Ovary (tissue), 7 donors: ENCODE measurements at regions not wholly inside any gene's neighbourhood (a gene's known extent, or its start where the extent isn't known, plus 50 kb on each side); places are given as distances from the start of the nearest gene placed in this dataset.

Experiments
- DNase-seq, 5 donors: peaks; one replicate each; pipeline ENCODE4 v3.0.0-alpha.2; 2019 to 2020
- H3K27ac ChIP-seq, 2 donors: fragments of 200-600 bp; one replicate each; pipeline versions ENCODE4 v1.5.1 to v1.8.0; 2019 to 2022
- H3K27me3 ChIP-seq: fragments of 200-600 bp; one replicate; pipeline ENCODE4 v1.8.0; 2022
- H3K36me3 ChIP-seq: fragments of 200-600 bp; sonication (generic); one replicate; pipeline ENCODE4 v1.5.1; 2019
- H3K4me1 ChIP-seq: one replicate; pipeline ENCODE4 v1.8.1; 2013; ENCODE audit warnings: mild to moderate bottlenecking, moderate library complexity; ENCODE audit not compliant: insufficient read depth
- H3K4me3 ChIP-seq: fragments of 200-600 bp; sonication (generic); one replicate; pipeline ENCODE4 v1.5.1; 2017
- H3K9me3 ChIP-seq, 2 donors: fragments of 200-600 bp in 1 of 2; sonication (generic) in 1 of 2; one replicate each; pipeline versions ENCODE4 v1.5.1 to v1.8.1; 2013 to 2019; ENCODE audit warnings: mild to moderate bottlenecking in 1 of 2, moderate library complexity in 1 of 2
- EP300 ChIP-seq: sonication (generic); formaldehyde crosslinking; IDR thresholded peaks from one replicate; pipeline ENCODE4 v1.6.1; 2017; ENCODE audit warnings: antibody characterized with exemption
- POLR2A ChIP-seq: fragments of 450-650 bp; IDR thresholded peaks from one replicate; pipeline ENCODE4 v1.6.1; 2017; ENCODE audit warnings: antibody characterized with exemption, mild to moderate bottlenecking, moderate library complexity
- WGBS, 3 donors: extraction: QIAGEN DNeasy Blood & Tissue Kit in 1 of 3; methylation state at CpG; one replicate each; pipeline versions ENCODE4 v1.1.5 to v1.1.7; 2013 to 2017; 5-methylcytosine and 5-hydroxymethylcytosine counted together
- intact Hi-C, 4 donors: fragments of 100-400 bp; cut with DNase I; formaldehyde crosslinking; loops; one replicate each; pipeline versions ENCODE4 v1.11.0 to v1.15.1; 2022 to 2023
- TF ChIP-seq, protein P1 (sequence below), 3 donors: fragments of 450-650 bp in 2 of 3; fragments of 200-600 bp in 1 of 3; IDR thresholded peaks; one replicate each; pipeline versions ENCODE4 v1.5.1 to v1.8.0; 2016 to 2022; ENCODE audit warnings: antibody characterized with exemption in 3 of 3, mild to moderate bottlenecking in 1 of 3
- donor health status: DM: no; HTN: no; CAD: no; lungs with moderate emphysema.
- donor health status: DM: no; HTN: no; CAD: no.
- donor health status: Bipolar disorder and iron deficiency.
- donor health status: DM: no; HTN: no; CAD: no.
- donor health status: DM: yes; HTN: yes; CAD: no.

GRCh38 chr1:172976222-172977041 lies 74.3 kb downstream of the TNFSF18 start:
- no peaks in the 10 kb centered on the region for H3K9me3 ChIP-seq
- 2 to 12% (median 8%) methylated on average over 2 of the region's 2 CpGs for WGBS, 3 donors
- no peaks in the 10 kb centered on the region for H3K27me3 ChIP-seq
- TF ChIP-seq EP300 (no peak), POLR2A (no peak)
- TF ChIP-seq, protein P1, sequence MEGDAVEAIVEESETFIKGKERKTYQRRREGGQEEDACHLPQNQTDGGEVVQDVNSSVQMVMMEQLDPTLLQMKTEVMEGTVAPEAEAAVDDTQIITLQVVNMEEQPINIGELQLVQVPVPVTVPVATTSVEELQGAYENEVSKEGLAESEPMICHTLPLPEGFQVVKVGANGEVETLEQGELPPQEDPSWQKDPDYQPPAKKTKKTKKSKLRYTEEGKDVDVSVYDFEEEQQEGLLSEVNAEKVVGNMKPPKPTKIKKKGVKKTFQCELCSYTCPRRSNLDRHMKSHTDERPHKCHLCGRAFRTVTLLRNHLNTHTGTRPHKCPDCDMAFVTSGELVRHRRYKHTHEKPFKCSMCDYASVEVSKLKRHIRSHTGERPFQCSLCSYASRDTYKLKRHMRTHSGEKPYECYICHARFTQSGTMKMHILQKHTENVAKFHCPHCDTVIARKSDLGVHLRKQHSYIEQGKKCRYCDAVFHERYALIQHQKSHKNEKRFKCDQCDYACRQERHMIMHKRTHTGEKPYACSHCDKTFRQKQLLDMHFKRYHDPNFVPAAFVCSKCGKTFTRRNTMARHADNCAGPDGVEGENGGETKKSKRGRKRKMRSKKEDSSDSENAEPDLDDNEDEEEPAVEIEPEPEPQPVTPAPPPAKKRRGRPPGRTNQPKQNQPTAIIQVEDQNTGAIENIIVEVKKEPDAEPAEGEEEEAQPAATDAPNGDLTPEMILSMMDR (IDR thresholded peaks at IDR 0.05): no peak
- no peak overlapping the region for H3K27ac ChIP-seq
- DNase-seq: no peak
- no peaks in the 10 kb centered on the region for H3K4me1 ChIP-seq
- no peak overlapping the region for H3K4me3 ChIP-seq
- intact Hi-C loops: no loop called here
- H3K36me3 ChIP-seq: no peaks in the 10 kb centered on the region

DNA sequence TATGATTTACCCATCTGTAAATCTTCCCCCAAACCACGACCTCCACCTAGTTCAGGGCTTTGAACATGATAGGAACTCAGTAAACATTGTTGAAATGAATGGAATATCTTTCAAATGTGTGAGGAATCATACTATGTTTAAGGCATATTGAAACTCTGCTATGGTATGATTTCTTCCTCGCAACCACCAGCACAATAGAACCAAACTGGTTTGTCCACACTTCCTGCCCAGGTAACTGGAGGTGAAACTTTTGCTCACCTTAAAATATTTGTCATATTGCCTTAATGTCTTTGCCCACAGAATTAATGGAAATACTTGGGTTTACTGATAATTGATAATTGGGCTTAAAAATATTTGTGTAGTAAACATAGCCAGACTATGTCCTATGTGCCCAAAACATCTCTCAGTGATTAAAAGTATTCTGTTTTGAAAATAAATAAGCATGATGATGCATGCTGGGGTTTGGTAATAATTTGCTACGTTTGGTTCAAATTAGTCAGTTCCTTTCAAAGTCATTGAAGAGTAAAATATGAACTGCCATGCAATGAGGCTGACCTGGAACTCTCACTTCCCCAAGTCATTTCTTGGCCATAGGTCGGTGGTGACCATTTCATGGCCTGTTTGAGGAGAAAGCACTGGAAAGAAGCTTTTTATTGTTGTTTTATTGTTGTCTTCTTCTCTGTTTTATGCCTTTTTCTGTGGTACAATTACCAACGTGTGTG lies 73.3 kb downstream of the TNFSF18 start:
- TF ChIP-seq EP300 (no peak), POLR2A (no peak)
- TF ChIP-seq, protein P1 (IDR thresholded peaks at IDR 0.05): no peak
- Histone ChIP-seq H3K9me3 (no peaks in the 10 kb centered on the region), H3K36me3 (no peaks in the 10 kb centered on the region), H3K4me1 (no peaks in the 10 kb centered on the region), H3K27ac (no peak overlapping the region), H3K4me3 (no peak overlapping the region), H3K27me3 (no peaks in the 10 kb centered on the region)
- WGBS, 3 donors: 60 to 63% (median 61%) methylated on average over 5 of the region's 5 CpGs
- no peak for DNase-seq
- intact Hi-C loops: no loop called here

- H3K27ac ChIP-seq: no peak overlapping the region
- intact Hi-C loops: no loop called here
- H3K36me3 ChIP-seq: no peaks in the 10 kb centered on the region
- no peak for DNase-seq
- WGBS, 3 donors: 69 to 78% (median 71%) methylated on average over 3 of the region's 3 CpGs
- H3K4me1 ChIP-seq: no peaks in the 10 kb centered on the region
- TF ChIP-seq EP300 (no peak), POLR2A (no peak)
- TF ChIP-seq, protein P1 (IDR thresholded peaks at IDR 0.05): no peak
- H3K9me3 ChIP-seq: no peaks in the 10 kb centered on the region
- no peak overlapping the region for H3K4me3 ChIP-seq
- H3K27me3 ChIP-seq: no peaks in the 10 kb centered on the region
These were observed 72.1 kb downstream of the TNFSF18 start for GRCh38 chr1:172978595-172978994.

DNA sequence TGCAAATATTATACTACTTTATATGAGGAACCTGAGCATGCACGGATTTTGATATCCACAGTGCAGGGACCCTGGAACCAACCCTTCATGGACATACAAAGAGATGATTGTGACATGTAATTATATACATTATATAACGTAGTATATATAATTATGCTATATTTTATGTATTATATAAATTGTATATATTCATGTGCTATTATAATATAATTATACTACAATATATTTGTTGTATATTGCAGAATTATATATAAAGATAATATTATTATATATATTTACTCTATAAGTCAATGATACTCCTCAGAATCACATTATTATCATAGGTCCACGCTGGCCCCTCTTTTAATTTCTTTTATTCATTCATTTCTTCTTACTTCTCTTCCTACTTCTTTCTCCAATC lies 70.9 kb downstream of the TNFSF18 start:
- DNase-seq: no peak
- Histone ChIP-seq H3K4me1 (no peaks in the 10 kb centered on the region), H3K27ac (no peak overlapping the region), H3K36me3 (no peaks in the 10 kb centered on the region), H3K4me3 (no peak overlapping the region), H3K9me3 (no peaks in the 10 kb centered on the region), H3K27me3 (no peaks in the 10 kb centered on the region)
- TF ChIP-seq, protein P1 (IDR thresholded peaks at IDR 0.05): no peak
- TF ChIP-seq POLR2A: no peak
- no peak for TF ChIP-seq EP300
- intact Hi-C loops: no loop called here
- WGBS, 3 donors: 61 to 89% (median 73%) methylated on average over 3 of the region's 3 CpGs
